ENCODE measurements at regions not wholly inside any gene's neighbourhood (a gene's known extent, or its start where the extent isn't known, plus 50 kb on each side); places are given as distances from the start of the nearest gene placed in this dataset.

- no peak for TF ChIP-seq POLR2A (IDR thresholded peaks at IDR 0.05; ENCODE audit: low read depth)
- no peak for TF ChIP-seq CTCF (IDR thresholded peaks at IDR 0.05)
Measured at GRCh38 chr11:22508665-22509064, 117.0 kb downstream of the FANCF start.
